ENCODE measurements at regions not wholly inside any gene's neighbourhood (a gene's known extent, or its start where the extent isn't known, plus 50 kb on each side); places are given as distances from the start of the nearest gene placed in this dataset.

GRCh38 chr11:43545610-43546009, 134.9 kb upstream of the HSD17B12 start:
- H3K4me3 ChIP-seq (ENCODE audit: low read length) = no peak overlapping the region
- DNase-seq (ENCODE audit: low read depth) = no peak
- TF ChIP-seq, protein P1, sequence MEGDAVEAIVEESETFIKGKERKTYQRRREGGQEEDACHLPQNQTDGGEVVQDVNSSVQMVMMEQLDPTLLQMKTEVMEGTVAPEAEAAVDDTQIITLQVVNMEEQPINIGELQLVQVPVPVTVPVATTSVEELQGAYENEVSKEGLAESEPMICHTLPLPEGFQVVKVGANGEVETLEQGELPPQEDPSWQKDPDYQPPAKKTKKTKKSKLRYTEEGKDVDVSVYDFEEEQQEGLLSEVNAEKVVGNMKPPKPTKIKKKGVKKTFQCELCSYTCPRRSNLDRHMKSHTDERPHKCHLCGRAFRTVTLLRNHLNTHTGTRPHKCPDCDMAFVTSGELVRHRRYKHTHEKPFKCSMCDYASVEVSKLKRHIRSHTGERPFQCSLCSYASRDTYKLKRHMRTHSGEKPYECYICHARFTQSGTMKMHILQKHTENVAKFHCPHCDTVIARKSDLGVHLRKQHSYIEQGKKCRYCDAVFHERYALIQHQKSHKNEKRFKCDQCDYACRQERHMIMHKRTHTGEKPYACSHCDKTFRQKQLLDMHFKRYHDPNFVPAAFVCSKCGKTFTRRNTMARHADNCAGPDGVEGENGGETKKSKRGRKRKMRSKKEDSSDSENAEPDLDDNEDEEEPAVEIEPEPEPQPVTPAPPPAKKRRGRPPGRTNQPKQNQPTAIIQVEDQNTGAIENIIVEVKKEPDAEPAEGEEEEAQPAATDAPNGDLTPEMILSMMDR (conservative IDR thresholded peaks at IDR 0.05; ENCODE audit: low read length) = no peak

GRCh38 chr11:43546561-43547429, 133.7 kb upstream of the HSD17B12 start:
- DNase-seq (ENCODE audit: low read depth) = no peak
- TF ChIP-seq, protein P1 (conservative IDR thresholded peaks at IDR 0.05; ENCODE audit: low read length) = no peak
- H3K4me3 ChIP-seq (ENCODE audit: low read length) = no peak overlapping the region

GRCh38 chr11:43547430-43547831, 133.1 kb upstream of the HSD17B12 start:
- peak overlapping the region; percentile 15 for H3K4me3 ChIP-seq (ENCODE audit: low read length)
- no peak for DNase-seq (ENCODE audit: low read depth)
- TF ChIP-seq, protein P1 (conservative IDR thresholded peaks at IDR 0.05; ENCODE audit: low read length) = no peak

DNA sequence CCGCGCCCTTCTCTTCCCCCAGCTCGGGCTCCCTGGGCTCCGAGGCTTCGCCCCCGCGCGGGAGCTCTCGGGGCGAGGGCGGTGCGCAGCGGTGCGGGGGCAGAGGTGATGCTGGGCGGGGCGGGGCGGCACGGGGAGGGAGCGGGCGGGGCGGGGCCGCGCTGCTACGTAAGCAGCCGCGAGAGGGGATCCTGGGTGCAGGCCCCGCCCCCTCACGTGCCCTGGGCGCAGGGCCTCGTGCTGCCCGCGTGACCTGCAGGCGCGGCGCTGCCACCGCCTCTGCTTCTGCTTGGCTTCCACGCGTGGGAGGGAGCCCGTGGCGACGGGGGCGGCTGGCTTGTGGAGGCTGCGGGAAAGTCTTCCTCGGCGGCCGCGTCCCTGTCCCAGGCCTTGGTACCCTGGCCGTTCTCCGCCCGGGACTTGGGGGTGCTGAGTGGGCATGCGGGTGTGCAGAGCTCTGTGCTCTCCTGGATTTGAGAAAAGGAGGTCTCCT, 132.6 kb upstream of the HSD17B12 start:
- TF ChIP-seq, protein P1 (conservative IDR thresholded peaks at IDR 0.05; ENCODE audit: low read length) = no peak
- no peak overlapping the region; the same call in 1 of the 2 replicates for H3K4me3 ChIP-seq (ENCODE audit: low read length)
- DNase-seq (ENCODE audit: low read depth) = peak; percentile 5

- H3K4me3 ChIP-seq (ENCODE audit: low read length) = no peak overlapping the region
- TF ChIP-seq, protein P1 (conservative IDR thresholded peaks at IDR 0.05; ENCODE audit: low read length) = no peak
- no peak for DNase-seq (ENCODE audit: low read depth)
Measured at GRCh38 chr11:43548916-43549315, 131.6 kb upstream of the HSD17B12 start.

- H3K4me3 ChIP-seq (ENCODE audit: low read length) = no peak overlapping the region
- TF ChIP-seq, protein P1 (conservative IDR thresholded peaks at IDR 0.05; ENCODE audit: low read length) = no peak
- DNase-seq (ENCODE audit: low read depth) = no peak
Measured at GRCh38 chr11:43549624-43550023, 130.9 kb upstream of the HSD17B12 start.

DNA sequence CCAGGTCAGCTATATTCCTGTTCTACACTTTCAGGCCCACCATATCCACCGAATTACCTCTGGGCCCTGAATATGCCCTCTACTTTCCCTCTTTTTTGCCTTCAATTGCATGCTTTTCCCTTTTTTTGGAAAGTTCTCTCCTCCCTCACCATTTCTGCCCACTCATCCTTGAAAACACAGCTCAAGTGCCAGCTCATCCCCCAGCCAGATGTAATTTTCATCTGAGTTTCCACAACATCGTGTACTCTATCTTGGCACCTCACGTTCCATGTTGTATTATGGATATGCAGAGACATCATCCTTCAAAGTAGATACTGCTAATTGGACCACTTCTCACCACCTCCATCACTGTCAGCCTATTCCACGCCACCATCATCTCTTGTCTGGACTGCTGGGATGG, 129.8 kb upstream of the HSD17B12 start:
- DNase-seq (ENCODE audit: low read depth) = no peak
- TF ChIP-seq, protein P1 (conservative IDR thresholded peaks at IDR 0.05; ENCODE audit: low read length) = no peak
- no peak overlapping the region for H3K4me3 ChIP-seq (ENCODE audit: low read length)

Measured in AG10803 (cell line).